Right lobe of liver (tissue), 4 donors: ENCODE measurements at regions not wholly inside any gene's neighbourhood (a gene's known extent, or its start where the extent isn't known, plus 50 kb on each side); places are given as distances from the start of the nearest gene placed in this dataset.

Source experiments
- CTCF ChIP-seq, 4 donors: fragments of 200-600 bp in 3 of 4; fragments of 450-650 bp in 1 of 4; IDR thresholded peaks; one replicate each; pipeline versions ENCODE4 v1.5.1 to v1.8.0; 2016 to 2022; ENCODE audit warnings: antibody characterized with exemption in 4 of 4, mild to moderate bottlenecking in 2 of 4
- POLR2A ChIP-seq: fragments of 450-650 bp; IDR thresholded peaks from one replicate; pipeline ENCODE4 v1.6.1; 2017; ENCODE audit warnings: antibody characterized with exemption, mild to moderate bottlenecking
- donor health status: DM: no; HTN: no; CAD: no.
- donor health status: DM: no; HTN: no; CAD: no.
- donor health status: DM: no; HTN: yes; CAD: no.

- TF ChIP-seq CTCF (IDR thresholded peaks at IDR 0.05) (no peak), POLR2A (no peak)
These were observed 56.8 kb upstream of the PRR23E start for GRCh38 chr3:127136024-127136600.
